ENCODE measurements at regions not wholly inside any gene's neighbourhood (a gene's known extent, or its start where the extent isn't known, plus 50 kb on each side); places are given as distances from the start of the nearest gene placed in this dataset.

DNA sequence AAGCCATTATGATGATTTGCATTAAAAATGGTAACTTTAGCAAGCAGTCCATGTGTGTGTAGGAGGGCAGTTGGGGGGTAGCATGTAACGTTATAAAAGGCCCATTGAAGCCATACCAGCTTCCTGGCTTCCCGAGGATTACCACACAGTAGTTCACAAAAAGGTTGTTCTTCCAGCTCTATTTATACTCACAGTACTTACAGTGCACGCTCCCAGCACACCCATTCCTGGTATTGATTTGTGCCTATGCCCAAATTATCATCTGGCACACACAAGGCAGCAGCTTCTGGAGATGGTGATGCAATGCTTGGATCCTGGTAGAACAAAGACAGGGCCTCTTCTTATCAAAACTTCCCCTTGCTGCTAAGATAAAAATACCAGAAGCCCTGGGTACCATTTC lies 436.8 kb downstream of the HAO1 start:
- no peak overlapping the region for H3K4me3 ChIP-seq (ENCODE audit: low read length)
- H3F3A ChIP-seq (ENCODE audit: insufficient read depth, low read length): peaks cover 16% of the 10 kb centered on the region
- H3K4me2 ChIP-seq (ENCODE audit: low read depth, low read length): no peak overlapping the region
- no peaks in the 10 kb centered on the region for H3K9me3 ChIP-seq (replicated peaks; ENCODE audit: insufficient read depth, low read length)
- H2AFZ ChIP-seq (ENCODE audit: low read length): no peak overlapping the region
- no peak overlapping the region for H3K9ac ChIP-seq (ENCODE audit: low read length)
- no peaks in the 10 kb centered on the region for H3K27me3 ChIP-seq (replicated peaks; ENCODE audit: insufficient read depth, low read length)
- no peak overlapping the region for H3K27ac ChIP-seq (ENCODE audit: low read length)
- TF ChIP-seq, protein P1, sequence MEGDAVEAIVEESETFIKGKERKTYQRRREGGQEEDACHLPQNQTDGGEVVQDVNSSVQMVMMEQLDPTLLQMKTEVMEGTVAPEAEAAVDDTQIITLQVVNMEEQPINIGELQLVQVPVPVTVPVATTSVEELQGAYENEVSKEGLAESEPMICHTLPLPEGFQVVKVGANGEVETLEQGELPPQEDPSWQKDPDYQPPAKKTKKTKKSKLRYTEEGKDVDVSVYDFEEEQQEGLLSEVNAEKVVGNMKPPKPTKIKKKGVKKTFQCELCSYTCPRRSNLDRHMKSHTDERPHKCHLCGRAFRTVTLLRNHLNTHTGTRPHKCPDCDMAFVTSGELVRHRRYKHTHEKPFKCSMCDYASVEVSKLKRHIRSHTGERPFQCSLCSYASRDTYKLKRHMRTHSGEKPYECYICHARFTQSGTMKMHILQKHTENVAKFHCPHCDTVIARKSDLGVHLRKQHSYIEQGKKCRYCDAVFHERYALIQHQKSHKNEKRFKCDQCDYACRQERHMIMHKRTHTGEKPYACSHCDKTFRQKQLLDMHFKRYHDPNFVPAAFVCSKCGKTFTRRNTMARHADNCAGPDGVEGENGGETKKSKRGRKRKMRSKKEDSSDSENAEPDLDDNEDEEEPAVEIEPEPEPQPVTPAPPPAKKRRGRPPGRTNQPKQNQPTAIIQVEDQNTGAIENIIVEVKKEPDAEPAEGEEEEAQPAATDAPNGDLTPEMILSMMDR (IDR thresholded peaks at IDR 0.05; ENCODE audit: low read length): no peak
- peaks cover 28% of the 10 kb centered on the region for H3K4me1 ChIP-seq (ENCODE audit: low read length)
- no peaks in the 10 kb centered on the region for H3K36me3 ChIP-seq (replicated peaks; ENCODE audit: insufficient read depth, low read length)
- H3K9me2 ChIP-seq (replicated peaks; ENCODE audit: insufficient read depth, low read length): no peaks in the 10 kb centered on the region
- DNase-seq: no peak
- H4K20me1 ChIP-seq (ENCODE audit: insufficient read depth, low read length): no peaks in the 10 kb centered on the region
- H3K79me2 ChIP-seq (ENCODE audit: low read length): no peaks in the 10 kb centered on the region

DNA sequence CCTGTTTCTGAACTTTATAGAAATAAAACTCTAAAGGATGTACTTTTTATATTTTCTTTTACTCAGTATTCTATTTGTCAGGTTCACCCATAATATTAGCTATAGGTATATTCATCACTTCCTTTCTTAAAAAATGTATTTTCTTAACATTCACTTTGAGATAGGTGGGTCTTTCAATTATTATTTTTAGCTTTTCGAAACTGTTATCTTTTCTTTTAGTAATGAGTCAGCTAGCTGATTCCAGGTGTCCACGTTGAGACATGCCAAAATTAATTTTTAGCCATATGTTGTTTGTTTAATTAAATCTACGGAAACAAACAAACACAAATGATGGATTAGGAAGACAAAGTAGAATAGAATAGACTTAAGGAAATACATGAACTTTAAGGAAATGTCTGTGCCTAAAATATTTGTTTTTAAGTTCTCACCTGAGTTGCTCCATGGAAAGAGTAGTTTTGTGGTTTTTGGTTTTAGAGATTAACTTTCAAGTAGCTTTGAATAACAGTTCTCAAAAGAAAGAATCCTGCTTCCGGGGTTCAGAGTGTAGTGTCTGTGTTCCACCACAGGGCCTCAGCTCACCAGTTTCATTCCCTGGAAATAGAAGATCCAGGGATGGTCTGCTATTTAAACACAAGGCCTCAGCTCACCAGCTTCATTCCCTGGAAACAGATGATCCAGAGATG lies 435.0 kb downstream of the HAO1 start:
- Histone ChIP-seq H3K79me2 (ENCODE audit: low read length) (no peaks in the 10 kb centered on the region), H3K4me1 (ENCODE audit: low read length) (peaks cover 28% of the 10 kb centered on the region), H3K27me3 (replicated peaks; ENCODE audit: insufficient read depth, low read length) (no peaks in the 10 kb centered on the region), H2AFZ (ENCODE audit: low read length) (peak overlapping the region; percentile 45), H3K9me2 (replicated peaks; ENCODE audit: insufficient read depth, low read length) (no peaks in the 10 kb centered on the region), H3K4me3 (ENCODE audit: low read length) (peak overlapping the region; percentile 12; the same call in 1 of the 2 replicates), H3F3A (ENCODE audit: insufficient read depth, low read length) (peaks cover 16% of the 10 kb centered on the region), H3K9ac (ENCODE audit: low read length) (peak overlapping the region; percentile 15; the same call in 1 of the 2 replicates), H4K20me1 (ENCODE audit: insufficient read depth, low read length) (no peaks in the 10 kb centered on the region), H3K9me3 (replicated peaks; ENCODE audit: insufficient read depth, low read length) (no peaks in the 10 kb centered on the region), H3K36me3 (replicated peaks; ENCODE audit: insufficient read depth, low read length) (no peaks in the 10 kb centered on the region), H3K4me2 (ENCODE audit: low read depth, low read length) (peak overlapping the region; percentile 55), H3K27ac (ENCODE audit: low read length) (peak overlapping the region; percentile 81)
- DNase-seq: peak; percentile 73
- TF ChIP-seq EZH2 (optimal IDR thresholded peaks at IDR 0.05; ENCODE audit: low read depth, low read length): no peak
- TF ChIP-seq, protein P1 (IDR thresholded peaks at IDR 0.05; ENCODE audit: low read length): peak; percentile 38

DNA sequence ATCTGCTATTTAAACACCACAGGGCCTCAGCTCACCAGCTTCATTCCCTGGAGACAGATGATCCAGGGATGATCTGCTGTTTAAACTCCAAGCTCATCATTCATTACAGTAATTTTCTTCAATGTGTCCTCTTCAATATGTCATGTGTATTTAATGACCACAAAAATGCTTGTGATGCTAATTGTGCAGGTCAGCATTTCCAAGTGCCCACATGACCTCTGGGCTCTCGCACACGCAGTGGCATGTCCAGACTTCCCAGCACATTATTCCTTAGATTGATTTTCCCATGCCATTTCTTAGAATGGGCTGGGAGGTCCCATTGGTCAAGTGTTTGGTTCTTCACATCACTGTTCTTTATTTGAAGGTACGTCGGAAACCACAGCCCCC lies 434.4 kb downstream of the HAO1 start:
- H3K27me3 ChIP-seq (replicated peaks; ENCODE audit: insufficient read depth, low read length): no peaks in the 10 kb centered on the region
- H3K4me2 ChIP-seq (ENCODE audit: low read depth, low read length): peak overlapping the region; percentile 55
- H3F3A ChIP-seq (ENCODE audit: insufficient read depth, low read length): peaks cover 16% of the 10 kb centered on the region
- TF ChIP-seq, protein P1 (IDR thresholded peaks at IDR 0.05; ENCODE audit: low read length): no peak; the same call in 1 of the 2 replicates
- no peak for TF ChIP-seq EZH2phosphoT487 (IDR thresholded peaks at IDR 0.05; ENCODE audit: low read length)
- TF ChIP-seq EZH2 (optimal IDR thresholded peaks at IDR 0.05; ENCODE audit: low read depth, low read length): no peak
- H3K79me2 ChIP-seq (ENCODE audit: low read length): no peaks in the 10 kb centered on the region
- H4K20me1 ChIP-seq (ENCODE audit: insufficient read depth, low read length): no peaks in the 10 kb centered on the region
- peak overlapping the region; percentile 45; the same call in 1 of the 2 replicates for H2AFZ ChIP-seq (ENCODE audit: low read length)
- no peaks in the 10 kb centered on the region for H3K9me3 ChIP-seq (replicated peaks; ENCODE audit: insufficient read depth, low read length)
- H3K9me2 ChIP-seq (replicated peaks; ENCODE audit: insufficient read depth, low read length): no peaks in the 10 kb centered on the region
- DNase-seq: peak; percentile 42
- peak overlapping the region; percentile 7; the same call in 1 of the 2 replicates for H3K4me3 ChIP-seq (ENCODE audit: low read length)
- H3K9ac ChIP-seq (ENCODE audit: low read length): no peak overlapping the region
- H3K4me1 ChIP-seq (ENCODE audit: low read length): peaks cover 28% of the 10 kb centered on the region
- H3K27ac ChIP-seq (ENCODE audit: low read length): peak overlapping the region; percentile 81
- H3K36me3 ChIP-seq (replicated peaks; ENCODE audit: insufficient read depth, low read length): no peaks in the 10 kb centered on the region
